HG02970 (cell line): ENCODE measurements at regions not wholly inside any gene's neighbourhood (a gene's known extent, or its start where the extent isn't known, plus 50 kb on each side); places are given as distances from the start of the nearest gene placed in this dataset.

Experiments used
- ATAC-seq: cut with Tn5 transposase; IDR thresholded peaks from one replicate; pipeline ENCODE4 v1.9.1; 2021; ENCODE audit warnings: mild to moderate bottlenecking, moderate library complexity, moderate number of reproducible peaks; ENCODE audit not compliant: unreplicated experiment, low FRiP score

GRCh38 chr2:107285621-107286299 is 399.8 kb upstream of the ST6GAL2 start:
- no peak for ATAC-seq

GRCh38 chr2:107290041-107290440 is 404.1 kb upstream of the ST6GAL2 start:
- ATAC-seq = no peak

GRCh38 chr2:107303964-107304363 is 418.0 kb upstream of the ST6GAL2 start:
- no peak for ATAC-seq

- ATAC-seq = no peak
Observed at GRCh38 chr2:107305966-107306365, 420.0 kb upstream of the ST6GAL2 start.

GRCh38 chr2:107306881-107307280 is 420.9 kb upstream of the ST6GAL2 start:
- ATAC-seq = no peak

- no peak for ATAC-seq
Observed at GRCh38 chr2:107308835-107309234, 422.9 kb upstream of the ST6GAL2 start.

GRCh38 chr2:107312240-107312639 is 426.3 kb upstream of the ST6GAL2 start:
- ATAC-seq = no peak

- ATAC-seq = no peak
Observed at GRCh38 chr2:107313316-107313715, 427.3 kb upstream of the ST6GAL2 start.

- ATAC-seq = no peak
Observed at GRCh38 chr2:107320881-107321280, 434.9 kb upstream of the ST6GAL2 start.

GRCh38 chr2:107322416-107322815 is 436.4 kb upstream of the ST6GAL2 start:
- no peak for ATAC-seq

- ATAC-seq = no peak
Observed at GRCh38 chr2:107323946-107324565, 438.1 kb upstream of the ST6GAL2 start.

GRCh38 chr2:107325981-107326786 is 440.2 kb upstream of the ST6GAL2 start:
- ATAC-seq = no peak

GRCh38 chr2:107334306-107334705 is 448.3 kb upstream of the ST6GAL2 start:
- ATAC-seq = no peak

GRCh38 chr2:107336526-107336925 is 450.6 kb upstream of the ST6GAL2 start:
- ATAC-seq = no peak

- no peak for ATAC-seq
Observed at GRCh38 chr2:107337209-107337898, 451.4 kb upstream of the ST6GAL2 start.

- ATAC-seq = no peak
Observed at GRCh38 chr2:107338059-107338458, 452.1 kb upstream of the ST6GAL2 start.

GRCh38 chr2:107338571-107338970 is 452.6 kb upstream of the ST6GAL2 start:
- ATAC-seq = no peak

GRCh38 chr2:107340955-107341354 is 455.0 kb upstream of the ST6GAL2 start:
- ATAC-seq = no peak

- ATAC-seq = no peak
Observed at GRCh38 chr2:107349329-107349728, 463.4 kb upstream of the ST6GAL2 start.

GRCh38 chr2:107354175-107354574 is 468.2 kb upstream of the ST6GAL2 start:
- no peak for ATAC-seq

- no peak for ATAC-seq
Observed at GRCh38 chr2:107358362-107358761, 468.3 kb upstream of the RGPD4 start.
